Adrenal gland (tissue), 5 donors: ENCODE measurements at regions not wholly inside any gene's neighbourhood (a gene's known extent, or its start where the extent isn't known, plus 50 kb on each side); places are given as distances from the start of the nearest gene placed in this dataset.

Experiments
- POLR2A ChIP-seq, 2 donors: fragments of 450-650 bp; IDR thresholded peaks; one replicate each; pipeline ENCODE4 v1.6.1; 2017; ENCODE audit warnings: antibody characterized with exemption in 2 of 2, mild to moderate bottlenecking in 2 of 2, moderate library complexity in 1 of 2
- TF ChIP-seq, protein P1 (sequence below), 6 experiments: fragments of 450-650 bp in 4 of 6; fragments of 200-600 bp in 2 of 6; sonication (generic) in 1 of 6; IDR thresholded peaks; 1 replicate in 5 of 6; 2 replicates in 1 of 6; pipeline versions ENCODE4 v1.5.1 to v1.8.0; 2016 to 2021; ENCODE audit warnings: antibody characterized with exemption in 6 of 6, mild to moderate bottlenecking in 2 of 6, moderate library complexity in 1 of 6
- donor health status: DM: no; HTN: no; CAD: no.

DNA sequence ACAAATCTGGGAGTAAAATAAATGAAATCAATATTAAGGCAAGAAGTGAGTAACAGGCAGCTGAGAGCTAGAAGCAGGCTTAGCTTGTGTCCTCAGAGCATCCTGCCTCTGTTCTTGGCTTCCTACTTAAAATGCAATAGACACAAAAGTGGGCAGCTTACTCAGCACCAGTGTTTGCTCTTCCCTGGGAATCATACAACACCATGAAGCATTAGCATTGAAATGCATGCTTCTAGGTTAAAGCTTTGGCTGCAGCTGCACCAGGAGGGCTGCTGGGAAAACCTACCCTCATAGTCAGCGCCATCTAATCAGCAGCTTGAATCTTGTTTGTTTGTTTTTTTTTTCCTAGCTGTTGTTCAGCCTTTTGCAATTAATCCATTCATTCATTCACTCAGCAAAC, 104.2 kb upstream of the VWC2 start:
- TF ChIP-seq, protein P1, sequence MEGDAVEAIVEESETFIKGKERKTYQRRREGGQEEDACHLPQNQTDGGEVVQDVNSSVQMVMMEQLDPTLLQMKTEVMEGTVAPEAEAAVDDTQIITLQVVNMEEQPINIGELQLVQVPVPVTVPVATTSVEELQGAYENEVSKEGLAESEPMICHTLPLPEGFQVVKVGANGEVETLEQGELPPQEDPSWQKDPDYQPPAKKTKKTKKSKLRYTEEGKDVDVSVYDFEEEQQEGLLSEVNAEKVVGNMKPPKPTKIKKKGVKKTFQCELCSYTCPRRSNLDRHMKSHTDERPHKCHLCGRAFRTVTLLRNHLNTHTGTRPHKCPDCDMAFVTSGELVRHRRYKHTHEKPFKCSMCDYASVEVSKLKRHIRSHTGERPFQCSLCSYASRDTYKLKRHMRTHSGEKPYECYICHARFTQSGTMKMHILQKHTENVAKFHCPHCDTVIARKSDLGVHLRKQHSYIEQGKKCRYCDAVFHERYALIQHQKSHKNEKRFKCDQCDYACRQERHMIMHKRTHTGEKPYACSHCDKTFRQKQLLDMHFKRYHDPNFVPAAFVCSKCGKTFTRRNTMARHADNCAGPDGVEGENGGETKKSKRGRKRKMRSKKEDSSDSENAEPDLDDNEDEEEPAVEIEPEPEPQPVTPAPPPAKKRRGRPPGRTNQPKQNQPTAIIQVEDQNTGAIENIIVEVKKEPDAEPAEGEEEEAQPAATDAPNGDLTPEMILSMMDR (IDR thresholded peaks at IDR 0.05) = no peak
- no peak for TF ChIP-seq POLR2A (IDR thresholded peaks at IDR 0.05)
